ENCODE measurements at regions not wholly inside any gene's neighbourhood (a gene's known extent, or its start where the extent isn't known, plus 50 kb on each side); places are given as distances from the start of the nearest gene placed in this dataset.

DNA sequence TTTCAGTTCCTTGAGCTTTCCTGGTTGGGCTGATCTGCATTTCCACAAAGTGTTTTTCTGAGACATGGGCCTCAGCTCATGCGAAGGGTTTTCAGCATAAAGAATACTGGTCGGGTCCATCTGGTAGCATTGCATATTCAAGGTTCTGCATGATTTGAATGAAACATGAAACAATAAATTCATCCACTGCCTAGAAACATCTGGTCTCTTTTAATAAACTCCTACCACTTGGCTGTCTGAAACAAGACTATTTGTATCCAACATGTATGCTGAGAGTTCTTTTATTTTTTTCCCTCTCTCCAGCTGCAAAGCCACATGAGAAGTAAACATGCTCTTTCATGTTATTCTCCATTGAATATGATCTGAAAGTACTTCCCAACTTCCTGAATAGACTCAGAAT lies 314.9 kb upstream of the SOX11 start:
- no peak for DNase-seq

DNA sequence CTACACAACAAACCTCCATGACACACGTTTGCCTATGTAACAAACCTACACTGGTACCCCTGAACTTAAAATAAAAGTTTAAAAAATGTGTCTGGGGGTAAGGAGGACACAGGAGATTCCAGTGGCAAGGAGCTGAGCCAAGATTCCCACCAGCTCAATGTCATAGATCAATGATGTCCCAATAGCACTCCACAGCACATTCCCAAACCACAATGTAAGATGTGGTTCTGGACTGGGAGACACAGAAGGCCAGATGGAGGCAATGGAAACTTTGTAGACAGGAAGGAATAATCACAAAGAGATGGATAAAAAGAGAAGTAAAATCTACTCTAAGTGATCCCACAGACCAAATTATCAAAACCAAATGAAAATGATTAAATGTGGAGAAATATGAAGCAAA lies 312.4 kb upstream of the SOX11 start:
- DNase-seq, result no peak

- DNase-seq, result no peak
Measured at GRCh38 chr2:5385596-5385995, 306.6 kb upstream of the SOX11 start.

GRCh38 chr2:5387406-5387805 lies 304.8 kb upstream of the SOX11 start:
- no peak for DNase-seq

- no peak for DNase-seq
Measured at GRCh38 chr2:5389740-5390139, 302.4 kb upstream of the SOX11 start.

DNA sequence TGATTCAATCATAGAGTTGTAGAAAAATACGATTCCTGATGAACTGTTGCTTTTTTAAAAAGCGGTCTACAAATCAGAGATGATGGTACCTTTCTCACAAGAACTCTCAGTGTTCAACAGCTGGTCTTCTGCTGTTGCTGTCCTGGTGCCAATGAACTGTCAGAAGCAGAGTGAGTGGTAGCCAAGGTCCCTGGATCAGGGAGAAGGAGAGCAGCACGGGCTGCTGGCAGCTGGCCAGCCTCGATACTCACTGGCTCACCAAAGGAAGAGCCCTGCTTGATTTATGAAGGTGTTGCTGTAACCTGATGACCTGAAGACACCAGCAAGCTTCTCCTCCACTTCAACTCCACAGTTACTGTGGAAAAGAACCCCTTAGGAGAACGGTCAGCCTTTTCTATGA lies 300.8 kb upstream of the SOX11 start:
- no peak for DNase-seq

DNA sequence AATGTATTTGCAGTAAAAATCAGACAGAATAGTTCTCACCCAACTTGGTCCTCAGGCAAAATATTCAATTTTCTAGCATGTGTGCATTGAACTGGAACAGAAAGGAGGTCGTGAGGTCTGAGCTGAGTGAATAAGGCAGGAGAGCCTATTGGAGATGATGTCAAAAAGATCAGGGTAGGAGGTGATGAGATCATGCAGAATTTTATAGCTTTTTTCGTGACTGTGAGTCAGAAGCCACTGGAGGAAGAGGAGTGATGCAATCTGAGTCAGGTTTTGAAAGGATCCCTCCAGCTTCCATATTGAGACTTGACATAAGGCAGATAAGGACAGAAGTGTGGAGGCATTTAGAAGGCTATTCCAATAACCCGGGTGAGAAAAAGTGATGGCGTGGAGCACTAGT lies 299.5 kb upstream of the SOX11 start:
- DNase-seq, result no peak

DNA sequence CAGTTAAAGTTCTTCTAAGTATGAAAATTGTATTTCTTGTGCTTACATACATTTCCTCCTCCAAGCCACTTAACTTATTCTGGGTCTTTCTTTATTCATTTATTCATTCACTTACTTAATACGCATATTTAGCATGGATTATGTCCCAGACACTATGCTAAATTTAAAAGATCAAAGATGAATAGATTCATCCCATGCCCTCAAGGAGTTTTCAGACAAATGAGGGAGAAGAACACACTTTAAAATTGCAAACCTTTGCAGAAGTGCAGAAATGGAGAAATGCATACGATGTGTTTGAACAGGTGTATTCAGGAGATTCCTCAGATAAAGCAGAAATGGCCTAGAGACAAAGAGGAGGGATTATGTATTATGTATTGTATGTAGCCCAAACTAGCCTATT lies 298.7 kb upstream of the SOX11 start:
- no peak for DNase-seq

GRCh38 chr2:5394223-5394622 lies 298.0 kb upstream of the SOX11 start:
- DNase-seq, result no peak

GRCh38 chr2:5401115-5401657 lies 291.0 kb upstream of the SOX11 start:
- no peak for DNase-seq

DNA sequence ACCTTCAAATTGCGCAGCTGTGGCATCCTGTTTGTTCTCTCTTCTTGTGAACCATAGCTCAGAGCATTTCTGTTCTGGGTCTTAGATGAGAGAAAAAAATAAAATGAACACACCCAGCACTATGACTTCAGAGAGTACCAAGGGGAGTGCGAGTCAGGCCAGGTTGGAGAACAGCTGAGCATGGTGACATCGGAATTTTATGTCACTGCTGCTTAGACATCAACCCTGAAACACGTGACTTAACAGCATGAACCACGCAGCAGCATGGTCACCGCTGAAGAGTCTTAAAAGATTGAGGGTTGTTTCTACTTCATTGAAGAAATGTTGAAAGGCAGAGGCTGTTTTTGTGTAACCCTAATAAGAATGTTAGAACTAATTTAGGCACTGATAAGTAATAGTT lies 288.8 kb upstream of the SOX11 start:
- DNase-seq, result no peak

GRCh38 chr2:5409898-5410381 lies 282.2 kb upstream of the SOX11 start:
- DNase-seq, result no peak

DNA sequence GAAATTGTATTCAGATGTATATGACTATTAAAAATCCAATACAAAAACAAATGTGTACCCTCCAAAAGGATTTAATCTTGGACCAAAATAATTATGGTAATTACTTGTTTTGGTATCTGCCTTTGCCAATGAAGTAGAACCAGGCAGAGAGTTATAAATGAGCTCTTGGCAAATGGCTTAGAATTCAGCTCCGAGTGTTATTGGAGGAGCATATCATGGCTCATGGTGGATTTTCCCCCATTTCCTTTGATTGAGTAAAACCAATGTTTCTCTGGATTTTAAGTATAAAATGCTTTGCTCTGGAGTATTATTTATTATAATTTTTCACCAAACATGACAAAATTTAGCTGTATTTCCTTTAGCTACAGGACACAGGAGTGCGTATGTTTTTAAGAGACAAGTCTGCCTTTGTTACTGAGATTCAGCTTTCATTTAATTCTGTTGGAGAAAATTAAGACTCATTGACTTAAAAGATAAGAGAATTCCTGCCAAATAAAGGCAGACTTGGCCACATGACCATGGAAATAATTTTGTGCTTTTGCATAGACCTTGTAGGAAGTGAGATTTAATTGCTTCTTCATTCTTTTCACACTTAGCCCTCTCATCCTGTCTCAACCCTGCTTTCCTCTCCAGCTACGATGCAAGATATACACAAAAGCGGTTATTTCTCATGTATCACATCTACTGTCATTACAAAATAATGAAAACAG lies 281.0 kb upstream of the SOX11 start:
- no peak for DNase-seq

DNA sequence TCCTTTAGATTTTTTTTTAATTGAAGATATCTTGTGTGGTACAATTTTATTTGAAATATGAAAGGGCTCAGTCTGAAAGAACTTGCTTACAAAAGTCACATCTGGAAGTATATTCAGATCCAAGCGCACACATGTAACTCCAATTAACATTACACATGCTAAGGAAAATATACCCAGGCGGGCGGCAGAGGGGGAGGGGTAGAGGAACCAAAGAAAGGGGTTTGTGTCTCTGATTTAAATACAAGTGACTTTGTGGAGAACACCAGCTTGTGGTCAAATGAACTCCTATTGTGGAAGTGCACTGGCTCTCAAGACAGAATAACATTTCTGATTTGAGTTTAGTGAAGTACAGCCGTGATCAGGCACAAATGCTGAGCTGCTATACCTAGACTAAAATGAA lies 280.2 kb upstream of the SOX11 start:
- DNase-seq, result no peak

- DNase-seq, result no peak
Measured at GRCh38 chr2:5433855-5434254, 258.3 kb upstream of the SOX11 start.

DNA sequence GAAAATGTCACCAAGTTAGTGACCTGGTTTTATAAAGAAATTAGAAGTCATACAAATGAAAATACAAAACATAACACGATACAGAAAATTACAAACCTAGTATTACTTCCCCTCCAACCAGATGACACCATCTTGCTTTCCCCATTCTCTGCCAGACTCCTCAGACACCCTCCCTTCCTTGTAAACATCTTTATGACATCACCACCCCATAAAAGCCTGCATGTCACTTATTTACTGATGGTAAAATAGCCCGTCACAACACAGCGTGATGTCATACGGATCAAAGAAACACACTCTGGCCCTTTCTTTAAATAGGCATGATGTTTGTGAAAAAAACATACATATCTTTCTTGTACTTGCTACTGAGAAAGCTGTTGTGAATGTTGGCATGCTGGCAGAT lies 254.8 kb upstream of the SOX11 start:
- DNase-seq, result no peak

- DNase-seq, result no peak
Measured at GRCh38 chr2:5440174-5440573, 252.0 kb upstream of the SOX11 start.

DNA sequence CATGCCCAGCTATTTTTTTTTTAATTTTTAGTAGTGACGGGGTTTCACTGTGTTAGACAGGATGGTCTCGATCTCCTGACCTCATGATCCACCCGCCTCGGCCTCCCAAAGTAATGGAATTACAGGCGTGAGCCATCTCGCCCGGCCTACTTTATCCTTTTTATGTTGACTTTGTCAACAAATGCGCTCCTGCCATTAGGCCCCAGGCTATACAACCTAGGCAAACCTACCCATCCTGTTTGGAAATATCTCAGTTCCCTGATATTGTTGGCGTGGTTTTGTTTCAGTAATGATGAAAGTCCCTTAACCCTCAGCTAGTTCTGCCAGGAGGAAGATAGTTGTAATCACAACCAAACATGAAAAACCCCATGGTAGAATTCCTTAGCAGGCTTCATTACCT lies 249.4 kb upstream of the SOX11 start:
- no peak for DNase-seq

DNA sequence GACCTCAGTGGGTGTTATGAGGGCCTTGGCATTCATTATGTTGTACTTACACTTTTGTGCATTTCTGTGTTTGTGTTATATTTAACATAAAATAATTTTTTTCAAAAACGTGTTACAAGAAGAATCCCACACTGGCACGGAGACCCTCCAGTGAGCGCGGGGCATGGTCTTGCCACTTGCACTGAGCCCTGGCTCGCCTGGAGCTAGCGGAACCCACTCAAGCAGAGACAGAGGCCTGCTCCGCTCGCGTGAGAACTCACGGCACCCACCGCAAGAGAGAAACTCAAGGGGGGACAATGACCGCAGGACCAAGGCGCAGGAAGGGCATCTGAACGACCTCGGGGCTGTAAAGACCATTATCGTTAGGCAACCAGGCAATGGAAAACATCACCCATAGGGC lies 248.0 kb upstream of the SOX11 start:
- no peak for DNase-seq

GRCh38 chr2:5444854-5445253 lies 247.3 kb upstream of the SOX11 start:
- no peak for DNase-seq

- DNase-seq, result no peak
Measured at GRCh38 chr2:5449867-5450266, 242.3 kb upstream of the SOX11 start.

DNA sequence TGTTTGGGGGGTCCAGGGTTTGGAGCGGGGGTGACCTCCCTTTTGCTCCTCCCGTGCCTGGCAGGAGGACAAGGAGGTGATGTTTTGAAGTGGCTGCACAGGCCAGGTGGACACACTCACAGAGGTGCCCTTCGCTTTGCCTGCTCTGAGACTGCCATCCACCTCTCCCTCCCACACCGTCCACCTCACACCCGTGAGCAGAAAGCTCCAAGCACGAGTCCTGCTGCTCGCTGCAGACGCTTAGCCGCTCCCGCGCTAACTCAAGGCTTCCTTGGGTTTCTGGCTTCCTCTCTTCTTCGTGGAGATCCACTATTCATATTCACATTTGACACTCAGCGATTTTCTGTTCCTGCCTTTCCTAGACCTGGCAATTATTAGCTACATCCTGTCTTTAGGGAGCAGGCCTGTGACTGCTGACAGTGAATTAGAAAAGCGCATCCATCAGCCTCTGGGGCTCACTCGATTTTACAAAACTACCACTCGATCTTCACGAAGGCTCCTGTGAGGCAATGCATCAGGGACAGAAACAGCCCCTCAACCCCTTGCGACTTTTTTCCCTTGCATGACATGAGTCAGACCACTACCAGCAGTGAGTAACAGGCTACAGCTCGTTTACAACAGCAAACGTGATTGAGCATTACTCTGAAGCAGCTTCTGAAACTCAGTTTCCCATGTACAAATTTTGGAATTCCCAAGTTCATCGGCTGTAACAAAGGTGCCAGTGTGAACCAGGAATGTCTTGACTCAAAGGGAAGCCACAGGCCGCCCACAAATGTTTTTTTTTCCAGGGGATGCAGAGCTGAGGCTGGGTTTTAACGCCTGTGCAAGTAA lies 238.7 kb upstream of the SOX11 start:
- DNase-seq, result no peak

- no peak for DNase-seq
Measured at GRCh38 chr2:5454051-5454390, 238.2 kb upstream of the SOX11 start.

- no peak for DNase-seq
Measured at GRCh38 chr2:5459041-5459440, 233.1 kb upstream of the SOX11 start.
